IPS-20b (cell line): ENCODE measurements at regions not wholly inside any gene's neighbourhood (a gene's known extent, or its start where the extent isn't known, plus 50 kb on each side); places are given as distances from the start of the nearest gene placed in this dataset.
"Not testable (repeated sequence)": the region's sequence is repeated elsewhere in the genome, so short reads cannot be mapped to it uniquely, and the experiment has no call there.

Experiments
- H3K27ac ChIP-seq: one replicate; pipeline ENCODE4 v1.5.1; 2013; ENCODE audit warnings: low read length
- H3K27me3 ChIP-seq: 2 replicates; pipeline ENCODE4 v1.6.1; 2013; ENCODE audit warnings: mild to moderate bottlenecking, low read length, inconsistent platforms; ENCODE audit not compliant: insufficient read depth
- H3K36me3 ChIP-seq: 2 replicates; pipeline ENCODE4 v1.6.1; 2013; ENCODE audit warnings: low read depth, mild to moderate bottlenecking, inconsistent platforms, low read length, moderate library complexity; ENCODE audit not compliant: insufficient read depth
- H3K4me1 ChIP-seq: 2 replicates; pipeline ENCODE4 v1.6.1; 2013; ENCODE audit warnings: mild to moderate bottlenecking, control low read depth, inconsistent platforms, low read length, moderate library complexity; ENCODE audit not compliant: insufficient read depth
- H3K4me3 ChIP-seq: 2 replicates; pipeline ENCODE4 v1.5.1; 2013; ENCODE audit warnings: mild to moderate bottlenecking, low read length, inconsistent platforms
- H3K9ac ChIP-seq: 2 replicates; pipeline ENCODE4 v1.6.1; 2013; ENCODE audit warnings: low read depth, mild to moderate bottlenecking, inconsistent platforms, low read length, moderate library complexity
- H3K9me3 ChIP-seq: 2 replicates; pipeline ENCODE4 v1.6.1; 2013; ENCODE audit warnings: mild to moderate bottlenecking, low read depth, low read length, inconsistent platforms; ENCODE audit not compliant: insufficient read depth

DNA sequence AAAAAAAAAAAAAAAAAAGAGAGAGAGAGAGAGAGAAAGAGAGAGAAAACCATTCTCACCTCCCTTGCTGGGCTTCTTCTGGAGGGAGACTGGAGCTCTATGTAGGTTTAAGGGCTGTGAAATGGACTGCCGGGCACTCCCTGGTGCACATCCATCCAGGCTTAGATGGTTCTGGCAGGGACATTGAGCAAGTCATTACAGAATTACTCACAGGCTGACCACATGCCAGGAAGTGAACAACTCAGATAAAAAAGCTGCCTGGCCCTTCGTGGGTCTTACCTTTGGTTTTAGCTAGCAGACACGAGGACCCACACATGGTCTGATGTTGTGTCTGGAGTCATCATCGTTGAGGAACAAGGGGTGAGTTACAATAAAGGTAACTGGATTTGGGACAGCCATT, 847.4 kb upstream of the EEF2KMT start:
- Histone ChIP-seq H3K9me3 (no peaks in the 10 kb centered on the region), H3K4me3 (no peak overlapping the region), H3K36me3 (no peaks in the 10 kb centered on the region), H3K4me1 (no peaks in the 10 kb centered on the region), H3K27ac (no peak overlapping the region), H3K9ac (no peak overlapping the region), H3K27me3 (no peaks in the 10 kb centered on the region)

DNA sequence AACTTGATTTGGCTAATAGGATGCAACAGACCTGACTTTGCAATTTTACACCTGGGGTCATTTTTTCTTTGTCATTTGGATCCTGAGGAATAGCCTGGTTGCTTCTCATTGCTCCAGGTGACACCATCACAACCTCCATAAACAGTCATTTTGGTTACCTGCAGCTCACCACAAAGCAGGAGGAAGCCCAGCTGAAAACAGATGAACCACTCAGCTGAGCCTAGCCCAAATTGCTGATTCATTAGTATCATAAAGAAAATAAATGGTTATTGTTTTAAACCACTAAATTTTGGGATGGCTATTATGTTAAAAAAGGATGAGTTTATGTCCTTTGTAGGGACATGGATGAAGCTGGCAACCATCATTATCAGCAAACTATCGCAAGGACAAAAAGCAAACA, 841.0 kb upstream of the EEF2KMT start:
- H3K9ac ChIP-seq = no peak overlapping the region
- peaks cover 6% of the 10 kb centered on the region; the same call in 1 of the 2 replicates for H3K27me3 ChIP-seq
- H3K9me3 ChIP-seq = peaks cover 22% of the 10 kb centered on the region
- no peaks in the 10 kb centered on the region for H3K36me3 ChIP-seq
- H3K4me1 ChIP-seq = peaks cover 2% of the 10 kb centered on the region; the same call in 1 of the 2 replicates
- no peak overlapping the region for H3K4me3 ChIP-seq
- no peak overlapping the region for H3K27ac ChIP-seq

- Histone ChIP-seq H3K9ac (no peak overlapping the region), H3K27ac (no peak overlapping the region), H3K4me3 (peak overlapping the region; percentile 57; the same call in 1 of the 2 replicates), H3K27me3 (peaks cover 43% of the 10 kb centered on the region), H3K4me1 (peaks cover 22% of the 10 kb centered on the region), H3K9me3 (peaks cover 17% of the 10 kb centered on the region), H3K36me3 (no peaks in the 10 kb centered on the region)
Measured at GRCh38 chr16:5932906-5933305, 835.3 kb upstream of the EEF2KMT start.

DNA sequence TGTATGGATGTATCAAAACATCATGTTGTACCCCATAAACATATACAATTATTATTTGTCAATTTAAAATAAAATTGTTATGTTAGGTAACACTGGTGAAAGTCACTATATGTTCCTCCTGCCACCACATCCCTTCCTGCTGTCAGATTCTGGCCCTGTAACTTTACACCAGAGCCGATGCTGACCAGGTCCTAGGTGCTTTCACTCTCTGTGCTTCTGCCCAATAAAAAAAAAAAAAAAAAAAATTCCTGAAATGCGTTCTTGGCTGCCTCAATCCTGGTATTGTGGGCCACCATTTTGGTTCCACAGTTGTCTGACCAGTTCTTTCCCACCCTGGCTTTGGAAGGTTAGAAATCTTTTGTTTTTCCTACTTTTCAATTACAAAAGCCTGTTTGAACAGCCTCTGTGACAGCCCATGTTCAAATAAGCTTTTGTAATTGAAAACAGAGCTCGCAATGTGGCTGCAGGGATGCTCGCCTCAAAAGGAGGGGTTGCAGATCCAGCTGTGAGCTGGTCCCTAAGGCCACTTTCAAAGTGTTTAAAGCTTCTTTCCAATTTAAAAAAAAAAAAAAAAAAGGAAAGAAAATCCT, 831.0 kb upstream of the EEF2KMT start:
- H3K36me3 ChIP-seq = no peaks in the 10 kb centered on the region
- H3K27ac ChIP-seq = no peak overlapping the region
- peaks cover 54% of the 10 kb centered on the region for H3K27me3 ChIP-seq
- peak overlapping the region; percentile 20; the same call in 1 of the 2 replicates for H3K4me3 ChIP-seq
- H3K9ac ChIP-seq = no peak overlapping the region
- H3K9me3 ChIP-seq = no peaks in the 10 kb centered on the region
- H3K4me1 ChIP-seq = peaks cover 39% of the 10 kb centered on the region

DNA sequence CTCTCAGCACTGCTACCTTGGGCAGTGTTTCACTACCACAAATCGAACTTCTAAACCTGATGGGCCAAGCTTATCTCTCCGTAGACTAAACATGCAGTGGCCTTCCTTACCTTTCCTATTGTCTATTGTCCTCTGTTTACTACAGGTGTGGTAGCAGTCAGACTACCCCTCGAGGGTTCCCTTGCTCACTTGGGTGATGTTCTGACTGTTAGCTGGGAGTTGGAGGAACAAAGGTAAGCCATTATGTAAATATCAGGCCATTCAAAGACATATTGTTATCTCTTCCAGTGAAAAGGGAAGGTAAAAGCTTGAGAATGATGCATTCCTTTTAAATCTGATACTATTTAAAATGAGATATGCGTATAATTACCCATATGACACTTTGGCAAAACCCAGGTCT, 828.3 kb upstream of the EEF2KMT start:
- H3K9me3 ChIP-seq = no peaks in the 10 kb centered on the region
- H3K27me3 ChIP-seq = peaks cover 27% of the 10 kb centered on the region
- H3K4me1 ChIP-seq = peaks cover 27% of the 10 kb centered on the region
- H3K36me3 ChIP-seq = no peaks in the 10 kb centered on the region
- H3K27ac ChIP-seq = no peak overlapping the region
- no peak overlapping the region for H3K9ac ChIP-seq
- H3K4me3 ChIP-seq = no peak overlapping the region

DNA sequence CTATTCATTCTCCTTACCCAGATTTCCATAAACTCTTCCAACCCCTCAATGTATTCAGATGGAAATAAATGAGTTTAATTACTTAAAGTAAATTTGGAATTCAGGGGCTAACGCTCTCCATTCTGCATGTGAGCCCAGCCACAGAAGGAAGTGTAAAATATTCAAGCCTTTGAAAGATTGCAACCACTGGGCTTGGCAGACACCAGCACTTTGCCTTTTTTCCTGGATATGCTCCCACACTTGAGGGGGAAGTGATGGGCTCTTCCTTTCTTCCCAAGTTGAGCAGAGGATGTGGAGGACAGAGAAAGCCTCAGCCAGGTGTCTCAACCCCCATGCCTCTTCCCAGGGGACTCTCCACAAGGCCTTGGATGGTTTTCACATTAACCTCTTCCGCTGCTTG, 825.1 kb upstream of the EEF2KMT start:
- Histone ChIP-seq H3K4me3 (no peak overlapping the region), H3K9me3 (no peaks in the 10 kb centered on the region), H3K27me3 (peaks cover 18% of the 10 kb centered on the region), H3K4me1 (peaks cover 32% of the 10 kb centered on the region; the same call in 1 of the 2 replicates), H3K9ac (no peak overlapping the region), H3K27ac (no peak overlapping the region), H3K36me3 (no peaks in the 10 kb centered on the region)

- H3K4me1 ChIP-seq = peaks cover 31% of the 10 kb centered on the region; the same call in 1 of the 2 replicates
- H3K27me3 ChIP-seq = no peaks in the 10 kb centered on the region
- no peak overlapping the region for H3K27ac ChIP-seq
- H3K4me3 ChIP-seq = no peak overlapping the region
- H3K9me3 ChIP-seq = no peaks in the 10 kb centered on the region
- H3K36me3 ChIP-seq = no peaks in the 10 kb centered on the region
- no peak overlapping the region for H3K9ac ChIP-seq
Measured at GRCh38 chr16:5918567-5919130, 821.1 kb upstream of the EEF2KMT start.

GRCh38 chr16:5917436-5918195, 820.0 kb upstream of the EEF2KMT start:
- no peak overlapping the region for H3K9ac ChIP-seq
- peaks cover 27% of the 10 kb centered on the region; the same call in 1 of the 2 replicates for H3K4me1 ChIP-seq
- no peaks in the 10 kb centered on the region for H3K36me3 ChIP-seq
- no peaks in the 10 kb centered on the region for H3K27me3 ChIP-seq
- H3K27ac ChIP-seq = no peak overlapping the region
- H3K9me3 ChIP-seq = no peaks in the 10 kb centered on the region
- no peak overlapping the region for H3K4me3 ChIP-seq

DNA sequence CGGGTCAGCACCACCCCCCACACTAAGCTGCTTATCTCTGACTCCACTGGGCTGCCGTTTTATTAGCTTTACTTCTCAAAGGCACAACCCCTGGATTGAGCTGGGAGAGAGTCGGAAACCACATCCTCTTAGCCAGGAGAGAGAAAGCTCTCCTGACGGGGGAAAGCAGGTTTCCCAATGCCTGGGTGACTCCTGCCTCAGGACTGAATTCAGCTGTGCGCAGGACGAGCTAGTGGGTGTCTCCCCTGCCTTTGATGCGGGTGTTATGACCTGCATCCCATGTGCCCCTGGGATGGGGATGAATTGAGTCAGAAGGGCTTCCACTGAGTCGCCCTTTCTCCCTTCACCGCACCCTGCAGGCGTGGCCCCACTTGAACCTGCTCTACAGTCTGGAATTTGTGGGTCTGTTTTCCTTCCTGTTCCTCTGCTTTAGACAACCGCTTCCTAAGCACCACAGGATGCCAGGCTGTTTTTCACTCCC, 819.2 kb upstream of the EEF2KMT start:
- Histone ChIP-seq H3K27me3 (no peaks in the 10 kb centered on the region), H3K4me1 (peaks cover 27% of the 10 kb centered on the region; the same call in 1 of the 2 replicates), H3K27ac (no peak overlapping the region), H3K9ac (peak overlapping the region; percentile 12; the same call in 1 of the 2 replicates), H3K4me3 (peak overlapping the region; percentile 24; the same call in 1 of the 2 replicates), H3K9me3 (no peaks in the 10 kb centered on the region), H3K36me3 (no peaks in the 10 kb centered on the region)

DNA sequence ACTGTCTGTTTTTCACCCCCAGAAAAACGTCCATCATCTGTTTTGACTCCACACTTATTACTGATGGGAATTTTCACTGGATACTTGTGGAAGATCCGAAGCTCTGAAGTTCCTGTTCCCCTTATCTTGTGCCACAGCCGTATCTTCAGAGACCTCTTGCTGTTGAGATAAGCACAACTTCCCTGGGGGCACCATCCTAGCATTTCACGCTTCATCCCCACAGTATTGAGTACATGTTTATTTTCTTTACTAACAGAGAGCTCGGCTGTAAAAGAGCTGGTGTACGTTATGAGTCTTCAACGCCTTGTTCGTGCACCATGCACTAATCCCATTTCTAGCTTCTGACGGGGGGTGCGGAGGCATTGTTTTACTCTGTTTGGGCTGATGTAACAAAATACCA, 813.6 kb upstream of the EEF2KMT start:
- Histone ChIP-seq H3K9me3 (no peaks in the 10 kb centered on the region), H3K36me3 (no peaks in the 10 kb centered on the region), H3K4me3 (no peak overlapping the region), H3K27ac (no peak overlapping the region), H3K9ac (no peak overlapping the region), H3K27me3 (no peaks in the 10 kb centered on the region), H3K4me1 (peaks cover 4% of the 10 kb centered on the region; the same call in 1 of the 2 replicates)

- H3K36me3 ChIP-seq, H3K9me3 ChIP-seq, H3K4me3 ChIP-seq, H3K27ac ChIP-seq, H3K4me1 ChIP-seq, H3K27me3 ChIP-seq, H3K9ac ChIP-seq: not testable (repeated sequence)
Measured at GRCh38 chr16:5909556-5909955, 812.0 kb upstream of the EEF2KMT start.

DNA sequence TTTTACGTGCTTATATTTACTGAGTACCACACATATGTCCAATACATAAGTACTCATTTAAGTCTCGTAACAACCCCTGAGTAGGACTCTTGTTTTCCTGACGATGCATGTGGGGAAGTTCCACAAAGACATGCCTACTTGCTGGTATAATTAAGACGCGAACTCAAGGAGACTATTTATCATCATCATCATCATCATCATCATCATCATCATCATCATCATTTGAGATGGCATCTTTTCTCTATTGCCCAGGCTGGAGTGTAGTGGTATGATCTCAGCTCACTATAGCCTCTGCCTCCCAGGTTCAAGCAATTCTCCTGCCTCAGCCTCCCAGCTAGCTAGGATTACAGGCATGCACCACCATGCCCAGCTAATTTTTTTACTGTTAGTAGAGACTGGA, 809.9 kb upstream of the EEF2KMT start:
- Histone ChIP-seq H3K4me3 (no peak overlapping the region), H3K9ac (no peak overlapping the region), H3K36me3 (no peaks in the 10 kb centered on the region), H3K27ac (no peak overlapping the region), H3K4me1 (no peaks in the 10 kb centered on the region), H3K27me3 (no peaks in the 10 kb centered on the region), H3K9me3 (no peaks in the 10 kb centered on the region)
